Mammary epithelial cell (primary cell): ENCODE measurements at regions not wholly inside any gene's neighbourhood (a gene's known extent, or its start where the extent isn't known, plus 50 kb on each side); places are given as distances from the start of the nearest gene placed in this dataset.

Experiments used
- CTCF ChIP-seq, 2 donors: IDR thresholded peaks in 1 of 2; conservative IDR thresholded peaks in 1 of 2; 2 replicates each; pipeline ENCODE4 v1.5.1; 2011 to 2012; ENCODE audit warnings: inconsistent platforms in 2 of 2, low read length in 2 of 2, mild to moderate bottlenecking in 2 of 2, control low read depth in 1 of 2, low read depth in 1 of 2; ENCODE audit not compliant: insufficient read depth in 1 of 2; ENCODE audit errors: extremely low read depth in 1 of 2
- EZH2 ChIP-seq: IDR thresholded peaks from 2 replicates; pipeline ENCODE4 v1.6.1; 2012; ENCODE audit warnings: low read length, inconsistent platforms, borderline replicate concordance

GRCh38 chr2:34534761-34535160, 935.7 kb upstream of the FAM98A start:
- TF ChIP-seq CTCF (conservative IDR thresholded peaks at IDR 0.05 in 1 of 2, IDR thresholded peaks at IDR 0.05 in 1 of 2; ENCODE audit: extremely low read depth in 1 of 2, insufficient read depth in 1 of 2, low read depth in 1 of 2, low read length in 2 of 2) (no peak), EZH2 (no peak)
